HepG2 (cell line): ENCODE measurements at regions not wholly inside any gene's neighbourhood (a gene's known extent, or its start where the extent isn't known, plus 50 kb on each side); places are given as distances from the start of the nearest gene placed in this dataset.
A peak's percentile ranks its signal among the peaks of the same experiment; 100 is the strongest.
"Not testable (repeated sequence)": the region's sequence is repeated elsewhere in the genome, so short reads cannot be mapped to it uniquely, and the experiment has no call there.

Source experiments
- CCDC6 ChIP-seq: sonication (generic); formaldehyde crosslinking; IDR thresholded peaks from 2 replicates; pipeline ENCODE4 v1.8.1; 2022; ENCODE audit warnings: mild to moderate bottlenecking, missing genetic modification reagents, moderate library complexity
- EP300 ChIP-seq, 3 experiments: sonication (generic) in 1 of 3; formaldehyde crosslinking in 1 of 3; IDR thresholded peaks; 2 replicates each; pipeline versions ENCODE4 v1.5.1 to v1.6.1; 2011 to 2020; ENCODE audit warnings: low read depth in 2 of 3, low read length in 2 of 3, borderline replicate concordance in 1 of 3, improper control_type of control experiment in 1 of 3, mild to moderate bottlenecking in 1 of 3, missing genetic modification reagents in 1 of 3, moderate library complexity in 1 of 3
- FOXO1 ChIP-seq: sonication (generic); formaldehyde crosslinking; IDR thresholded peaks from 2 replicates; pipeline ENCODE4 v1.4.0; 2020; ENCODE audit warnings: missing genetic modification reagents
- NONO ChIP-seq, 2 experiments: fragments of 450-650 bp in 1 of 2; sonication (generic) in 1 of 2; formaldehyde crosslinking in 1 of 2; IDR thresholded peaks in 1 of 2; conservative IDR thresholded peaks in 1 of 2; 2 replicates each; pipeline versions ENCODE4 v1.6.1 to v1.8.0; 2017 to 2022; ENCODE audit warnings: mild to moderate bottlenecking in 1 of 2, missing genetic modification reagents in 1 of 2, moderate library complexity in 1 of 2
- PITX1 ChIP-seq: sonication (generic); formaldehyde crosslinking; IDR thresholded peaks from 2 replicates; pipeline ENCODE4 v1.5.1; 2020; ENCODE audit warnings: mild to moderate bottlenecking, missing genetic modification reagents
- RARA ChIP-seq: IDR thresholded peaks from 2 replicates; pipeline ENCODE4 v1.6.1; 2016; ENCODE audit warnings: missing genetic modification reagents, missing compliant biosample characterization
- SOX5 ChIP-seq: IDR thresholded peaks from 2 replicates; pipeline ENCODE4 v1.6.1; 2016; ENCODE audit warnings: borderline replicate concordance
- TF ChIP-seq, protein P1 (sequence below): sonication (generic); formaldehyde crosslinking; conservative IDR thresholded peaks from 2 replicates; pipeline ENCODE4 v1.4.0; 2020; ENCODE audit warnings: mild to moderate bottlenecking, missing genetic modification reagents, moderate library complexity
- TF ChIP-seq, protein P2 (sequence below): sonication (generic); formaldehyde crosslinking; IDR thresholded peaks from 2 replicates; pipeline ENCODE4 v1.4.0; 2020; ENCODE audit warnings: low read depth, mild to moderate bottlenecking, missing genetic modification reagents
- TF ChIP-seq, protein P3 (sequence below): IDR thresholded peaks from 2 replicates; pipeline ENCODE4 v1.4.0; 2020; ENCODE audit warnings: mild to moderate bottlenecking, missing genetic modification reagents
- TF ChIP-seq, protein P4 (sequence below): sonication (generic); formaldehyde crosslinking; conservative IDR thresholded peaks from 2 replicates; pipeline ENCODE4 v1.8.0; 2022; ENCODE audit warnings: mild to moderate bottlenecking, moderate library complexity, missing genetic modification reagents
- TF ChIP-seq, protein P5 (sequence below): sonication (generic); formaldehyde crosslinking; IDR thresholded peaks from 2 replicates; pipeline ENCODE4 v1.4.0; 2020; ENCODE audit warnings: missing genetic modification reagents

DNA sequence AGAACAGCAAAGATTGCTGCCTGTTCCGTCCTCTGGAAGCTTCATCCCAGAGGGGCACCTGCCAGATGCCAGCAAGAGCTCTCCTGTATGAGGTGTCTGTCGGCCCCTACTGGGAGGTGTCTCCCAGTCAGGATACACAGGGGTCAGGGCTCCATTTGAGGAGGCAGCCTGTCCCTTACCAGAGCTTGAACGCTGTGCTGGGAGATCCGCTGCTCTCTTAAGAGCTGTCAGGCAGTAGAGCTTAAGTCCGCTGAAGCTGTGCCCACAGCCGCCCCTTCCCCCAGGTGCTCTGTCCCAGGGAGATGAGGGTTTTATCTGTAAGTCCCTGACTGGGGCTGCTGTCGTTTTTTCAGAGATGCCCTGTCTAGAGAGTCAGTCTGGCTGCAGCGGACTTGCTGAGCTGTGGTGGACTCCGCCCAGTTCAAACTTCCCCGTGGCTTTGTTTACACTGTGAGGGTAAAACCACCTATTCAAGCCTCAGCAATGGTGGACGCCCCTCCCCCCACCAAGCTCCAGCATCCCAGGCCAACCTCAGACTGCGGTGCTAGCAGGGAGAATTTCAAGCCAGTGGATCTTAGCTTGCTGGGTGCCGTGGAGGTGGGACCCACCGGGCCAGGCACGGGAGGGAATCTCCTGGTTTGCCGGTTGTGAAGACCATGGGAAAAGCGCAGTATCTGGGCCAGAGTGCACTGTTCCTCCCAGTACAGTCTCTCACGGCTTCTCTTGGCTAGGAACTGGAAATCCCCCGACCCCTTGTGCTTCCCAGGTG, 62.1 kb upstream of the FER start (continued):
- not testable (repeated sequence) for TF ChIP-seq NONO (IDR thresholded peaks at IDR 0.05); EP300 (CRISPR knock-in tag; IDR thresholded peaks at IDR 0.05; ENCODE audit: borderline replicate concordance)
- TF ChIP-seq NONO (CRISPR knock-in tag; conservative IDR thresholded peaks at IDR 0.05) (peak; percentile 52; the same call in 1 of the 2 replicates), PITX1 (CRISPR knock-in tag) (peak; percentile 60; the same call in 1 of the 2 replicates), CCDC6 (CRISPR knock-in tag) (peak; percentile 55; the same call in 1 of the 2 replicates), EP300 (IDR thresholded peaks at IDR 0.05; ENCODE audit: low read depth in 2 of 2, low read length in 2 of 2) (peak in 1 of 2 experiments; percentile 28; a peak in 1 of 4 replicates), RARA (peak; percentile 30; the same call in 1 of the 2 replicates), FOXO1 (CRISPR knock-in tag) (peak; percentile 24; the same call in 1 of the 2 replicates), SOX5 (CRISPR knock-in tag) (peak; percentile 11; the same call in 1 of the 2 replicates)
- TF ChIP-seq, protein P1, sequence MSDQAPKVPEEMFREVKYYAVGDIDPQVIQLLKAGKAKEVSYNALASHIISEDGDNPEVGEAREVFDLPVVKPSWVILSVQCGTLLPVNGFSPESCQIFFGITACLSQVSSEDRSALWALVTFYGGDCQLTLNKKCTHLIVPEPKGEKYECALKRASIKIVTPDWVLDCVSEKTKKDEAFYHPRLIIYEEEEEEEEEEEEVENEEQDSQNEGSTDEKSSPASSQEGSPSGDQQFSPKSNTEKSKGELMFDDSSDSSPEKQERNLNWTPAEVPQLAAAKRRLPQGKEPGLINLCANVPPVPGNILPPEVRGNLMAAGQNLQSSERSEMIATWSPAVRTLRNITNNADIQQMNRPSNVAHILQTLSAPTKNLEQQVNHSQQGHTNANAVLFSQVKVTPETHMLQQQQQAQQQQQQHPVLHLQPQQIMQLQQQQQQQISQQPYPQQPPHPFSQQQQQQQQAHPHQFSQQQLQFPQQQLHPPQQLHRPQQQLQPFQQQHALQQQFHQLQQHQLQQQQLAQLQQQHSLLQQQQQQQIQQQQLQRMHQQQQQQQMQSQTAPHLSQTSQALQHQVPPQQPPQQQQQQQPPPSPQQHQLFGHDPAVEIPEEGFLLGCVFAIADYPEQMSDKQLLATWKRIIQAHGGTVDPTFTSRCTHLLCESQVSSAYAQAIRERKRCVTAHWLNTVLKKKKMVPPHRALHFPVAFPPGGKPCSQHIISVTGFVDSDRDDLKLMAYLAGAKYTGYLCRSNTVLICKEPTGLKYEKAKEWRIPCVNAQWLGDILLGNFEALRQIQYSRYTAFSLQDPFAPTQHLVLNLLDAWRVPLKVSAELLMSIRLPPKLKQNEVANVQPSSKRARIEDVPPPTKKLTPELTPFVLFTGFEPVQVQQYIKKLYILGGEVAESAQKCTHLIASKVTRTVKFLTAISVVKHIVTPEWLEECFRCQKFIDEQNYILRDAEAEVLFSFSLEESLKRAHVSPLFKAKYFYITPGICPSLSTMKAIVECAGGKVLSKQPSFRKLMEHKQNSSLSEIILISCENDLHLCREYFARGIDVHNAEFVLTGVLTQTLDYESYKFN (CRISPR knock-in tag): peak; percentile 68
- TF ChIP-seq, protein P2, sequence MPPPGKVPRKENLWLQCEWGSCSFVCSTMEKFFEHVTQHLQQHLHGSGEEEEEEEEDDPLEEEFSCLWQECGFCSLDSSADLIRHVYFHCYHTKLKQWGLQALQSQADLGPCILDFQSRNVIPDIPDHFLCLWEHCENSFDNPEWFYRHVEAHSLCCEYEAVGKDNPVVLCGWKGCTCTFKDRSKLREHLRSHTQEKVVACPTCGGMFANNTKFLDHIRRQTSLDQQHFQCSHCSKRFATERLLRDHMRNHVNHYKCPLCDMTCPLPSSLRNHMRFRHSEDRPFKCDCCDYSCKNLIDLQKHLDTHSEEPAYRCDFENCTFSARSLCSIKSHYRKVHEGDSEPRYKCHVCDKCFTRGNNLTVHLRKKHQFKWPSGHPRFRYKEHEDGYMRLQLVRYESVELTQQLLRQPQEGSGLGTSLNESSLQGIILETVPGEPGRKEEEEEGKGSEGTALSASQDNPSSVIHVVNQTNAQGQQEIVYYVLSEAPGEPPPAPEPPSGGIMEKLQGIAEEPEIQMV (CRISPR knock-in tag): peak; percentile 93
- TF ChIP-seq, protein P3, sequence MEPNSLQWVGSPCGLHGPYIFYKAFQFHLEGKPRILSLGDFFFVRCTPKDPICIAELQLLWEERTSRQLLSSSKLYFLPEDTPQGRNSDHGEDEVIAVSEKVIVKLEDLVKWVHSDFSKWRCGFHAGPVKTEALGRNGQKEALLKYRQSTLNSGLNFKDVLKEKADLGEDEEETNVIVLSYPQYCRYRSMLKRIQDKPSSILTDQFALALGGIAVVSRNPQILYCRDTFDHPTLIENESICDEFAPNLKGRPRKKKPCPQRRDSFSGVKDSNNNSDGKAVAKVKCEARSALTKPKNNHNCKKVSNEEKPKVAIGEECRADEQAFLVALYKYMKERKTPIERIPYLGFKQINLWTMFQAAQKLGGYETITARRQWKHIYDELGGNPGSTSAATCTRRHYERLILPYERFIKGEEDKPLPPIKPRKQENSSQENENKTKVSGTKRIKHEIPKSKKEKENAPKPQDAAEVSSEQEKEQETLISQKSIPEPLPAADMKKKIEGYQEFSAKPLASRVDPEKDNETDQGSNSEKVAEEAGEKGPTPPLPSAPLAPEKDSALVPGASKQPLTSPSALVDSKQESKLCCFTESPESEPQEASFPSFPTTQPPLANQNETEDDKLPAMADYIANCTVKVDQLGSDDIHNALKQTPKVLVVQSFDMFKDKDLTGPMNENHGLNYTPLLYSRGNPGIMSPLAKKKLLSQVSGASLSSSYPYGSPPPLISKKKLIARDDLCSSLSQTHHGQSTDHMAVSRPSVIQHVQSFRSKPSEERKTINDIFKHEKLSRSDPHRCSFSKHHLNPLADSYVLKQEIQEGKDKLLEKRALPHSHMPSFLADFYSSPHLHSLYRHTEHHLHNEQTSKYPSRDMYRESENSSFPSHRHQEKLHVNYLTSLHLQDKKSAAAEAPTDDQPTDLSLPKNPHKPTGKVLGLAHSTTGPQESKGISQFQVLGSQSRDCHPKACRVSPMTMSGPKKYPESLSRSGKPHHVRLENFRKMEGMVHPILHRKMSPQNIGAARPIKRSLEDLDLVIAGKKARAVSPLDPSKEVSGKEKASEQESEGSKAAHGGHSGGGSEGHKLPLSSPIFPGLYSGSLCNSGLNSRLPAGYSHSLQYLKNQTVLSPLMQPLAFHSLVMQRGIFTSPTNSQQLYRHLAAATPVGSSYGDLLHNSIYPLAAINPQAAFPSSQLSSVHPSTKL (CRISPR knock-in tag): peak; percentile 72
- TF ChIP-seq, protein P4, sequence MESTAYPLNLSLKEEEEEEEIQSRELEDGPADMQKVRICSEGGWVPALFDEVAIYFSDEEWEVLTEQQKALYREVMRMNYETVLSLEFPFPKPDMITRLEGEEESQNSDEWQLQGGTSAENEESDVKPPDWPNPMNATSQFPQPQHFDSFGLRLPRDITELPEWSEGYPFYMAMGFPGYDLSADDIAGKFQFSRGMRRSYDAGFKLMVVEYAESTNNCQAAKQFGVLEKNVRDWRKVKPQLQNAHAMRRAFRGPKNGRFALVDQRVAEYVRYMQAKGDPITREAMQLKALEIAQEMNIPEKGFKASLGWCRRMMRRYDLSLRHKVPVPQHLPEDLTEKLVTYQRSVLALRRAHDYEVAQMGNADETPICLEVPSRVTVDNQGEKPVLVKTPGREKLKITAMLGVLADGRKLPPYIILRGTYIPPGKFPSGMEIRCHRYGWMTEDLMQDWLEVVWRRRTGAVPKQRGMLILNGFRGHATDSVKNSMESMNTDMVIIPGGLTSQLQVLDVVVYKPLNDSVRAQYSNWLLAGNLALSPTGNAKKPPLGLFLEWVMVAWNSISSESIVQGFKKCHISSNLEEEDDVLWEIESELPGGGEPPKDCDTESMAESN (CRISPR knock-in tag): peak; percentile 76; the same call in 1 of the 2 replicates
- TF ChIP-seq, protein P5, sequence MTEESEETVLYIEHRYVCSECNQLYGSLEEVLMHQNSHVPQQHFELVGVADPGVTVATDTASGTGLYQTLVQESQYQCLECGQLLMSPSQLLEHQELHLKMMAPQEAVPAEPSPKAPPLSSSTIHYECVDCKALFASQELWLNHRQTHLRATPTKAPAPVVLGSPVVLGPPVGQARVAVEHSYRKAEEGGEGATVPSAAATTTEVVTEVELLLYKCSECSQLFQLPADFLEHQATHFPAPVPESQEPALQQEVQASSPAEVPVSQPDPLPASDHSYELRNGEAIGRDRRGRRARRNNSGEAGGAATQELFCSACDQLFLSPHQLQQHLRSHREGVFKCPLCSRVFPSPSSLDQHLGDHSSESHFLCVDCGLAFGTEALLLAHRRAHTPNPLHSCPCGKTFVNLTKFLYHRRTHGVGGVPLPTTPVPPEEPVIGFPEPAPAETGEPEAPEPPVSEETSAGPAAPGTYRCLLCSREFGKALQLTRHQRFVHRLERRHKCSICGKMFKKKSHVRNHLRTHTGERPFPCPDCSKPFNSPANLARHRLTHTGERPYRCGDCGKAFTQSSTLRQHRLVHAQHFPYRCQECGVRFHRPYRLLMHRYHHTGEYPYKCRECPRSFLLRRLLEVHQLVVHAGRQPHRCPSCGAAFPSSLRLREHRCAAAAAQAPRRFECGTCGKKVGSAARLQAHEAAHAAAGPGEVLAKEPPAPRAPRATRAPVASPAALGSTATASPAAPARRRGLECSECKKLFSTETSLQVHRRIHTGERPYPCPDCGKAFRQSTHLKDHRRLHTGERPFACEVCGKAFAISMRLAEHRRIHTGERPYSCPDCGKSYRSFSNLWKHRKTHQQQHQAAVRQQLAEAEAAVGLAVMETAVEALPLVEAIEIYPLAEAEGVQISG (CRISPR knock-in tag): peak; percentile 75
